AG09319 (cell line): ENCODE measurements at regions not wholly inside any gene's neighbourhood (a gene's known extent, or its start where the extent isn't known, plus 50 kb on each side); places are given as distances from the start of the nearest gene placed in this dataset.

ENCODE experiments used
- DNase-seq: peaks from one replicate; pipeline ENCODE4 v3.0.0-alpha.2; 2010; ENCODE audit warnings: low read depth; ENCODE audit errors: extremely low read depth
- TF ChIP-seq, protein P1 (sequence below): IDR thresholded peaks from 2 replicates; pipeline ENCODE4 v1.5.1; 2011; ENCODE audit warnings: low read depth, mild to moderate bottlenecking, inconsistent platforms, low read length, moderate library complexity

DNA sequence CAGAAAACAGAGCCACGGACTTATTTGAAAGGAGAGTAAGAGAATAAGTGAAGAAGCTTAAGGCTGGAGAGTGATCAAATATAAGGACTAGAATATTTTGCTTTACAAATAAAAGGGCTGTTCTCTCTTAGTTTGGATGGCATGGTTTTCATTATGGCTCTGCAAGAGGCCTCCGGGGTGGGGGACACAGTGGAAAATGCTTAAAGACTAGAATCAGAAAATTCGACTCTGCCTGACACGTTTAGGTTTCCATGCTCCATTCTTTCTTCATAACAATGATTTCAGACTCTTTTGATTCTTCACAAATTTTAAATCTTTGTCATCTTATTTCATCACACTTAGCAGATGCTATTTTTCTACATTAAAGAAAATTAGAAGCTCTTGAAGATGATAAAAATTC is 632.4 kb upstream of the BOD1L1 start:
- TF ChIP-seq, protein P1, sequence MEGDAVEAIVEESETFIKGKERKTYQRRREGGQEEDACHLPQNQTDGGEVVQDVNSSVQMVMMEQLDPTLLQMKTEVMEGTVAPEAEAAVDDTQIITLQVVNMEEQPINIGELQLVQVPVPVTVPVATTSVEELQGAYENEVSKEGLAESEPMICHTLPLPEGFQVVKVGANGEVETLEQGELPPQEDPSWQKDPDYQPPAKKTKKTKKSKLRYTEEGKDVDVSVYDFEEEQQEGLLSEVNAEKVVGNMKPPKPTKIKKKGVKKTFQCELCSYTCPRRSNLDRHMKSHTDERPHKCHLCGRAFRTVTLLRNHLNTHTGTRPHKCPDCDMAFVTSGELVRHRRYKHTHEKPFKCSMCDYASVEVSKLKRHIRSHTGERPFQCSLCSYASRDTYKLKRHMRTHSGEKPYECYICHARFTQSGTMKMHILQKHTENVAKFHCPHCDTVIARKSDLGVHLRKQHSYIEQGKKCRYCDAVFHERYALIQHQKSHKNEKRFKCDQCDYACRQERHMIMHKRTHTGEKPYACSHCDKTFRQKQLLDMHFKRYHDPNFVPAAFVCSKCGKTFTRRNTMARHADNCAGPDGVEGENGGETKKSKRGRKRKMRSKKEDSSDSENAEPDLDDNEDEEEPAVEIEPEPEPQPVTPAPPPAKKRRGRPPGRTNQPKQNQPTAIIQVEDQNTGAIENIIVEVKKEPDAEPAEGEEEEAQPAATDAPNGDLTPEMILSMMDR, result no peak

DNA sequence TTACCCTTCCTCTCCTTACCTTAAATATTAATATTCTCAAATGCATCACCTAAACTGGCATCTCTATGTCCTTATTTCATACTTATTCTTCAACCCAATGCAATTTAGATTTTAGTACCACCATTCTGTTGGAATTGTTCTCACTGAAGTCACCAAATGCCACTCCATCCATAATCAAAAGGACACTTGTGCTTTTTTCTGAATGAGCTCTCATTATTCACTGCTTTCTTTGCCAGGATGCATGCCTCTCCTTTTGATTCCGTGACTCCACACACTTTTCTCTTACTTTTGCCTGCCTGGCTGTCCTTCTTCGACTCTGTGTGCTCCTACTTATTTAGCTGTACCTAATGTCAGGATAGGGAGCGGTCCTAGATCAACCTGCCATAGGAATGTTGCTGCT is 633.1 kb upstream of the BOD1L1 start:
- no peak for DNase-seq

More for the DNA sequence above, 632.4 kb upstream of the BOD1L1 start:
- no peak for DNase-seq

DNA sequence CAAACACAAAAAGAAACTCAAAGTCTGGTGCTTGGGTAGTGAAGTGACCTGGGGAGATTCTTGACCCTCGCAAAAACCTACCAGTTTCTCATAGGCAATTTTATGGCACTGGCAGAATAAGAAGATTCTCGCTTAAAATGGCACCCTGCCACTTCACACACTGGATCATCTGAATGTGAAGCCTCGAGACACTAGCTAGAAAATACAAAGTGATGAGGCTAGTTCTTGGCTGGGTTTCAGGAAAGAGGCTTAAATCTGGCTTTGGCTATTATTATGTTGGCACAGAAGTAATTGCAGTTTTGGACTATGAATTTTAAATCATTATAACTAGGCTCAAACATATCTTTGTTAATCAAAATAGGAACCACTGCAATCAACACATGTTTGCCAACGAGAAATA is 634.7 kb upstream of the BOD1L1 start:
- TF ChIP-seq, protein P1, result no peak
- DNase-seq, result no peak

More for the DNA sequence above, 633.1 kb upstream of the BOD1L1 start:
- TF ChIP-seq, protein P1, result no peak

DNA sequence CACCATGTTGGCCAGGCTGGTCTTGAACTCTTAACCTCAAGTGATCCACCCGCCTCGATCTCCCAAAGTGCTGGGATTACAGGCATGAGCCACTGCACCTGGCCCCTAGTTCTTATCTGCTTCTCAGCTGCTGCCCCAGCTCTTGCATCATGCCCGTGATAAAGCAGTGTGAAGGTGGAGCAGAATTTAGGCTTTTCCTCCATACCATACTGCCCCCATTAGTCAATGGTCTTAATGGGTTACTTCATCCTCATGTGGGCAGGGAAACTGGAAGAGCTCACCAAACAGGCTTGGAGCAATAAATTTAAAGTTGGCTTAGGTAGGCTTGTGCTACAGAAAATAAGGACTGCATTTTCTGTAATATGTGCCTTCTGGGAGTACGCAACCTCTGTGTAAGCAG is 636.9 kb upstream of the BOD1L1 start:
- DNase-seq, result no peak

GRCh38 chr4:14265651-14266050 is 638.1 kb upstream of the BOD1L1 start:
- DNase-seq, result no peak
- TF ChIP-seq, protein P1, result no peak

More for the DNA sequence above, 636.9 kb upstream of the BOD1L1 start:
- TF ChIP-seq, protein P1, result no peak

DNA sequence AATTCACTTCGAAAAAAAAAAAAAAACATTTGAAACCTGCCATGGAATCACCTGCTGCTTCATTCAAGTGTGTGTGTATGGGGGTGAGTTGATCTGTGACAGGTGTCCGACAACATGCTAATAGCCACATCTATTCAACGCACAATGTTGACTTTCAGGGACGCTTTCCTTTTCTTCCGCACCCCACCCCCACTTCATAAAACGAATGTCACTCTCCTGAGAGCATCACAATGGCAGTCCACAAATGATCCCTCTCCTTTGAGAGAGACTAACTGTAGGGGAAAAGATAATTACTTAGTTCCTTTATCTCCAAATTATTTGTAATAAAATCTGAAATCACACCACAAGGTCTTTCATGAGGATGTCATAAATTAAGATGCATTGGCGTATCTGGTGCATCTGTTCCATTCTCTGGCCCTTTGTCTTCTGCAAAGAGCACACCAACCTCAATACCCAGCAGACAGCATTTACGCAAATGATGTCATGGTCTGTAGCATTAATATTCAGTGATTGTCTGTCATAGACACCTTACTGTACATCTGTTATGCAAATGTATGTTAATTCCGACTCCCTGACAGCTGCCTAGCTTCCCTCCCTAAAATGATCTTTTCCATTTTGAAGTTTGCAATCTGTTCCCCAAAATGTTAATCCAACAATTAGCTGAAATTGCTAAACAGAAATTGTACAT is 640.0 kb upstream of the BOD1L1 start:
- no peak for DNase-seq
- TF ChIP-seq, protein P1, result no peak

GRCh38 chr4:14269824-14270223 is 642.3 kb upstream of the BOD1L1 start:
- no peak for DNase-seq
- TF ChIP-seq, protein P1, result no peak
